GM06990 (cell line): ENCODE measurements at regions not wholly inside any gene's neighbourhood (a gene's known extent, or its start where the extent isn't known, plus 50 kb on each side); places are given as distances from the start of the nearest gene placed in this dataset.

Experiments
- DNase-seq: peaks from one replicate; pipeline ENCODE4 v3.0.0-alpha.2; 2011; ENCODE audit not compliant: insufficient read length; ENCODE audit errors: extremely low read depth
- H3K27me3 ChIP-seq: replicated peaks from 2 replicates; pipeline ENCODE4 v1.6.0; 2011; ENCODE audit warnings: low read length; ENCODE audit not compliant: control insufficient read depth, insufficient read depth
- H3K36me3 ChIP-seq: 2 replicates; pipeline ENCODE4 v1.5.1; 2011; ENCODE audit warnings: low read length; ENCODE audit not compliant: control insufficient read depth, insufficient read depth
- H3K4me3 ChIP-seq: replicated peaks from 2 replicates; pipeline ENCODE4 v1.5.1; 2011; ENCODE audit warnings: low read depth, mild to moderate bottlenecking, control low read depth, low read length
- CTCF ChIP-seq: IDR thresholded peaks from 2 replicates; pipeline ENCODE4 v1.5.1; 2011; ENCODE audit warnings: low read length, control low read depth, mild to moderate bottlenecking, inconsistent platforms; ENCODE audit not compliant: insufficient read depth, poor library complexity, severe bottlenecking

GRCh38 chr3:102661707-102662497, 227.1 kb downstream of the ZPLD1 start:
- Histone ChIP-seq H3K4me3 (no peak overlapping the region), H3K27me3 (no peaks in the 10 kb centered on the region; the same call in 1 of the 2 replicates)
- DNase-seq: no peak

GRCh38 chr3:102662498-102662772, 227.6 kb downstream of the ZPLD1 start:
- H3K27me3 ChIP-seq: no peaks in the 10 kb centered on the region; the same call in 1 of the 2 replicates
- DNase-seq: no peak
- no peaks in the 10 kb centered on the region for H3K36me3 ChIP-seq
- TF ChIP-seq CTCF: no peak
- H3K4me3 ChIP-seq: no peak overlapping the region

More at GRCh38 chr3:102661707-102662497, 227.1 kb downstream of the ZPLD1 start:
- no peak for TF ChIP-seq CTCF
- H3K36me3 ChIP-seq: no peaks in the 10 kb centered on the region

- no peak for TF ChIP-seq CTCF
- Histone ChIP-seq H3K36me3 (no peaks in the 10 kb centered on the region), H3K27me3 (no peaks in the 10 kb centered on the region; the same call in 1 of the 2 replicates), H3K4me3 (no peak overlapping the region)
- no peak for DNase-seq
Measured at GRCh38 chr3:102664126-102664525, 229.3 kb downstream of the ZPLD1 start.

- no peak for DNase-seq
- no peaks in the 10 kb centered on the region for H3K36me3 ChIP-seq
- no peak for TF ChIP-seq CTCF
- H3K27me3 ChIP-seq: no peaks in the 10 kb centered on the region; the same call in 1 of the 2 replicates
- H3K4me3 ChIP-seq: no peak overlapping the region
Measured at GRCh38 chr3:102665183-102665582, 230.4 kb downstream of the ZPLD1 start.

- H3K36me3 ChIP-seq: no peaks in the 10 kb centered on the region
- H3K27me3 ChIP-seq: no peaks in the 10 kb centered on the region; the same call in 1 of the 2 replicates
- TF ChIP-seq CTCF: no peak
- DNase-seq: no peak
- no peak overlapping the region for H3K4me3 ChIP-seq
Measured at GRCh38 chr3:102668247-102668646, 233.4 kb downstream of the ZPLD1 start.
